GM12864 (cell line): ENCODE measurements at regions not wholly inside any gene's neighbourhood (a gene's known extent, or its start where the extent isn't known, plus 50 kb on each side); places are given as distances from the start of the nearest gene placed in this dataset.
"Not testable (repeated sequence)": the region's sequence is repeated elsewhere in the genome, so short reads cannot be mapped to it uniquely, and the experiment has no call there.

Source experiments
- DNase-seq: peaks from one replicate; pipeline ENCODE4 v3.0.0-alpha.2; 2011; ENCODE audit warnings: low read depth
- H3K4me3 ChIP-seq: 2 replicates; pipeline ENCODE4 v1.5.1; 2011; ENCODE audit warnings: mild to moderate bottlenecking, low read depth, low read length, control low read depth
- CTCF ChIP-seq: IDR thresholded peaks from 2 replicates; pipeline ENCODE4 v1.5.1; 2011; ENCODE audit warnings: low read depth, mild to moderate bottlenecking, moderate library complexity, low read length, control low read depth, inconsistent platforms; ENCODE audit errors: missing control alignments

- no peak for DNase-seq
- no peak overlapping the region for H3K4me3 ChIP-seq
- no peak for TF ChIP-seq CTCF
Measured at GRCh38 chr9:21533597-21533996, 51.5 kb upstream of the IFNE start.

- no peak for TF ChIP-seq CTCF
- no peak for DNase-seq
- no peak overlapping the region for H3K4me3 ChIP-seq
Measured at GRCh38 chr9:21535396-21535795, 53.3 kb upstream of the IFNE start.

- H3K4me3 ChIP-seq: no peak overlapping the region
- no peak for DNase-seq
- TF ChIP-seq CTCF: no peak
Measured at GRCh38 chr9:21542787-21543186, 60.7 kb upstream of the IFNE start.

GRCh38 chr9:21543187-21543586 lies 61.1 kb upstream of the IFNE start:
- TF ChIP-seq CTCF: no peak
- no peak overlapping the region for H3K4me3 ChIP-seq
- no peak for DNase-seq

- not testable (repeated sequence) for H3K4me3 ChIP-seq, DNase-seq
Measured at GRCh38 chr9:21543816-21544215, 61.7 kb upstream of the IFNE start.

GRCh38 chr9:21546949-21547348 lies 64.8 kb upstream of the IFNE start:
- TF ChIP-seq CTCF: no peak
- DNase-seq: no peak
- H3K4me3 ChIP-seq: no peak overlapping the region

- TF ChIP-seq CTCF: no peak
- no peak overlapping the region for H3K4me3 ChIP-seq
- no peak for DNase-seq
Measured at GRCh38 chr9:21549251-21549765, 67.2 kb upstream of the IFNE start.
